HG03039 (cell line): ENCODE measurements at regions not wholly inside any gene's neighbourhood (a gene's known extent, or its start where the extent isn't known, plus 50 kb on each side); places are given as distances from the start of the nearest gene placed in this dataset.
"Not testable (repeated sequence)": the region's sequence is repeated elsewhere in the genome, so short reads cannot be mapped to it uniquely, and the experiment has no call there.

ENCODE experiments used
- ATAC-seq: cut with Tn5 transposase; IDR thresholded peaks from one replicate; pipeline ENCODE4 v1.9.1; 2021; ENCODE audit warnings: mild to moderate bottlenecking, moderate library complexity; ENCODE audit not compliant: unreplicated experiment

- no peak for ATAC-seq
Observed at GRCh38 chrY:21028506-21028905, 272.6 kb downstream of the RPS4Y2 start.

GRCh38 chrY:21033363-21033762 is 277.5 kb downstream of the RPS4Y2 start:
- no peak for ATAC-seq

GRCh38 chrY:21034151-21035061 is 278.5 kb downstream of the RPS4Y2 start:
- no peak for ATAC-seq

- ATAC-seq: not testable (repeated sequence)
Observed at GRCh38 chrY:21037398-21037797, 281.5 kb downstream of the RPS4Y2 start.

GRCh38 chrY:21039811-21040210 is 283.9 kb downstream of the RPS4Y2 start:
- no peak for ATAC-seq

GRCh38 chrY:21040711-21041110 is 284.8 kb downstream of the RPS4Y2 start:
- not testable (repeated sequence) for ATAC-seq

GRCh38 chrY:21073079-21073478 is 317.2 kb downstream of the RPS4Y2 start:
- no peak for ATAC-seq

- no peak for ATAC-seq
Observed at GRCh38 chrY:21073641-21074260, 317.8 kb downstream of the RPS4Y2 start.

- no peak for ATAC-seq
Observed at GRCh38 chrY:21075658-21076057, 319.8 kb downstream of the RPS4Y2 start.

GRCh38 chrY:21079670-21080069 is 323.8 kb downstream of the RPS4Y2 start:
- no peak for ATAC-seq

GRCh38 chrY:21081640-21082611 is 326.0 kb downstream of the RPS4Y2 start:
- no peak for ATAC-seq

GRCh38 chrY:21082639-21083038 is 326.7 kb downstream of the RPS4Y2 start:
- ATAC-seq: no peak

- no peak for ATAC-seq
Observed at GRCh38 chrY:21091909-21092308, 336.0 kb downstream of the RPS4Y2 start.

GRCh38 chrY:21102507-21102906 is 346.6 kb downstream of the RPS4Y2 start:
- no peak for ATAC-seq

- no peak for ATAC-seq
Observed at GRCh38 chrY:21103885-21104284, 348.0 kb downstream of the RPS4Y2 start.

GRCh38 chrY:21105529-21105928 is 349.6 kb downstream of the RPS4Y2 start:
- ATAC-seq: no peak

- no peak for ATAC-seq
Observed at GRCh38 chrY:21111313-21111712, 355.4 kb downstream of the RPS4Y2 start.

- no peak for ATAC-seq
Observed at GRCh38 chrY:21121065-21121464, 365.2 kb downstream of the RPS4Y2 start.

GRCh38 chrY:21135591-21135990 is 375.5 kb upstream of the RBMY1B start:
- ATAC-seq: no peak

GRCh38 chrY:21138056-21138758 is 372.9 kb upstream of the RBMY1B start:
- no peak for ATAC-seq
